A204.1 (cell line): ENCODE measurements at regions not wholly inside any gene's neighbourhood (a gene's known extent, or its start where the extent isn't known, plus 50 kb on each side); places are given as distances from the start of the nearest gene placed in this dataset.

ENCODE experiments used
- FAIRE-seq: peaks from 2 replicates; lab custom pipeline; 2012; peaks lifted over from hg19 to GRCh38; lab: Jason Lieb, UNC

GRCh38 chr3:30553641-30554316 is 52.6 kb upstream of the TGFBR2 start:
- FAIRE-seq = no peak

GRCh38 chr3:30554317-30554690 is 52.1 kb upstream of the TGFBR2 start:
- FAIRE-seq = no peak

- no peak for FAIRE-seq
These were observed 50.4 kb upstream of the TGFBR2 start for GRCh38 chr3:30555968-30556367.
